GM19324 (cell line): ENCODE measurements at regions not wholly inside any gene's neighbourhood (a gene's known extent, or its start where the extent isn't known, plus 50 kb on each side); places are given as distances from the start of the nearest gene placed in this dataset.

ENCODE experiments used
- ATAC-seq: cut with Tn5 transposase; IDR thresholded peaks from one replicate; pipeline ENCODE4 v1.9.1; 2021; ENCODE audit warnings: mild to moderate bottlenecking, moderate library complexity; ENCODE audit not compliant: unreplicated experiment, low FRiP score

- ATAC-seq = no peak
Observed at GRCh38 chr4:120435179-120435578, 368.5 kb upstream of the MAD2L1 start.

- no peak for ATAC-seq
Observed at GRCh38 chr4:120434756-120435155, 368.1 kb upstream of the MAD2L1 start.

- no peak for ATAC-seq
Observed at GRCh38 chr4:120432301-120432860, 365.7 kb upstream of the MAD2L1 start.

- no peak for ATAC-seq
Observed at GRCh38 chr4:120431180-120431579, 364.5 kb upstream of the MAD2L1 start.

- no peak for ATAC-seq
Observed at GRCh38 chr4:120418146-120418545, 351.5 kb upstream of the MAD2L1 start.

- ATAC-seq = no peak
Observed at GRCh38 chr4:120415896-120416295, 349.2 kb upstream of the MAD2L1 start.

GRCh38 chr4:120406960-120407359 lies 340.3 kb upstream of the MAD2L1 start:
- ATAC-seq = no peak

GRCh38 chr4:120403296-120403695 lies 336.6 kb upstream of the MAD2L1 start:
- no peak for ATAC-seq

GRCh38 chr4:120400441-120400840 lies 333.8 kb upstream of the MAD2L1 start:
- no peak for ATAC-seq

- no peak for ATAC-seq
Observed at GRCh38 chr4:120399826-120400225, 333.2 kb upstream of the MAD2L1 start.

- ATAC-seq = no peak
Observed at GRCh38 chr4:120395746-120396145, 329.1 kb upstream of the MAD2L1 start.

- ATAC-seq = no peak
Observed at GRCh38 chr4:120355881-120356280, 289.2 kb upstream of the MAD2L1 start.

GRCh38 chr4:120354381-120354780 lies 287.7 kb upstream of the MAD2L1 start:
- no peak for ATAC-seq

GRCh38 chr4:120353235-120353634 lies 286.6 kb upstream of the MAD2L1 start:
- no peak for ATAC-seq

GRCh38 chr4:120352739-120353138 lies 286.1 kb upstream of the MAD2L1 start:
- ATAC-seq = no peak

- ATAC-seq = no peak
Observed at GRCh38 chr4:120348948-120349347, 282.3 kb upstream of the MAD2L1 start.

GRCh38 chr4:120348521-120348920 lies 281.9 kb upstream of the MAD2L1 start:
- ATAC-seq = no peak

GRCh38 chr4:120331486-120332370 lies 265.1 kb upstream of the MAD2L1 start:
- ATAC-seq = no peak

GRCh38 chr4:120329386-120329785 lies 262.7 kb upstream of the MAD2L1 start:
- ATAC-seq = no peak

GRCh38 chr4:120327276-120327675 lies 260.6 kb upstream of the MAD2L1 start:
- ATAC-seq = no peak

GRCh38 chr4:120319046-120319767 lies 252.6 kb upstream of the MAD2L1 start:
- ATAC-seq = no peak
